Colonic mucosa (tissue), 4 donors: ENCODE measurements at regions not wholly inside any gene's neighbourhood (a gene's known extent, or its start where the extent isn't known, plus 50 kb on each side); places are given as distances from the start of the nearest gene placed in this dataset.

ENCODE experiments used
- DNase-seq: peaks from one replicate; pipeline ENCODE4 v3.0.0-alpha.2; 2020
- H3K27ac ChIP-seq: fragments of 200-600 bp; one replicate; pipeline ENCODE4 v1.8.0; 2021
- H3K27me3 ChIP-seq: fragments of 200-600 bp; one replicate; pipeline ENCODE4 v1.8.0; 2021
- H3K36me3 ChIP-seq: fragments of 200-600 bp; one replicate; pipeline ENCODE4 v1.8.0; 2021
- H3K4me1 ChIP-seq: fragments of 200-600 bp; one replicate; pipeline ENCODE4 v1.8.0; 2021; ENCODE audit warnings: mild to moderate bottlenecking
- H3K4me3 ChIP-seq: fragments of 200-600 bp; one replicate; pipeline ENCODE4 v1.8.0; 2021
- H3K9ac ChIP-seq, 2 donors: one replicate each; pipeline ENCODE4 v1.7.0; 2013; ENCODE audit warnings: control low read depth in 2 of 2, low read depth in 2 of 2, low read length in 2 of 2
- H3K9me3 ChIP-seq: fragments of 200-600 bp; one replicate; pipeline ENCODE4 v1.8.0; 2021
- intact Hi-C: fragments of 100-400 bp; cut with DNase I; formaldehyde crosslinking; loops from one replicate; pipeline ENCODE4 v1.14.1; 2022
- TF ChIP-seq, protein P1 (sequence below): fragments of 200-600 bp; IDR thresholded peaks from one replicate; pipeline ENCODE4 v1.8.0; 2022; ENCODE audit warnings: antibody characterized with exemption, mild to moderate bottlenecking
- donor health status: healthy.
- donor health status: DM: no; HTN: no; CAD: no.
- donor health status: DM: no; HTN: no; CAD: no.

DNA sequence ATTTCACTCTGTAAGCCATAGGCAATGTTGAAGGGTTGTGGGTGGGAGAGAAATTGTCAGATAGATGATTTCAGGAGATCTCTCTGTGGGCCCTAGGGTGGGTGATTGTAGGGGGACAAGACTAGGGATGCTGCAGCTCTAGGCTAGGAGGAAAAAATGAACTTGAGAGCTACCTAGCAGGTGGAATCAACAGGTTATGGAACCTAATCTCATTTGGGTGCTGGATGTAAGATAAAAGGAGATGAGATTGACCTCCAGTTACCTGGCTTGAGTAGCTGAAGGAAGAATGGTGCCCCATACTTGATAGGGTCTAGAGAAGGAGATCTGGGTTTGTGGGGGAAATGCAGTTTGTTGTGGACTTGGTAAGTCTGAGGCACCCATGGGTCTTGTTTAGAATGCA, 396.5 kb downstream of the RRAGC start:
- intact Hi-C loops, result no loop called here
- Histone ChIP-seq H3K9ac (no peak overlapping the region), H3K36me3 (no peaks in the 10 kb centered on the region), H3K27ac (no peak overlapping the region), H3K4me1 (no peaks in the 10 kb centered on the region), H3K27me3 (no peaks in the 10 kb centered on the region), H3K9me3 (no peaks in the 10 kb centered on the region), H3K4me3 (no peak overlapping the region)
- TF ChIP-seq, protein P1, sequence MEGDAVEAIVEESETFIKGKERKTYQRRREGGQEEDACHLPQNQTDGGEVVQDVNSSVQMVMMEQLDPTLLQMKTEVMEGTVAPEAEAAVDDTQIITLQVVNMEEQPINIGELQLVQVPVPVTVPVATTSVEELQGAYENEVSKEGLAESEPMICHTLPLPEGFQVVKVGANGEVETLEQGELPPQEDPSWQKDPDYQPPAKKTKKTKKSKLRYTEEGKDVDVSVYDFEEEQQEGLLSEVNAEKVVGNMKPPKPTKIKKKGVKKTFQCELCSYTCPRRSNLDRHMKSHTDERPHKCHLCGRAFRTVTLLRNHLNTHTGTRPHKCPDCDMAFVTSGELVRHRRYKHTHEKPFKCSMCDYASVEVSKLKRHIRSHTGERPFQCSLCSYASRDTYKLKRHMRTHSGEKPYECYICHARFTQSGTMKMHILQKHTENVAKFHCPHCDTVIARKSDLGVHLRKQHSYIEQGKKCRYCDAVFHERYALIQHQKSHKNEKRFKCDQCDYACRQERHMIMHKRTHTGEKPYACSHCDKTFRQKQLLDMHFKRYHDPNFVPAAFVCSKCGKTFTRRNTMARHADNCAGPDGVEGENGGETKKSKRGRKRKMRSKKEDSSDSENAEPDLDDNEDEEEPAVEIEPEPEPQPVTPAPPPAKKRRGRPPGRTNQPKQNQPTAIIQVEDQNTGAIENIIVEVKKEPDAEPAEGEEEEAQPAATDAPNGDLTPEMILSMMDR, result no peak
- no peak for DNase-seq

- no peak overlapping the region for H3K4me3 ChIP-seq
- no peak overlapping the region for H3K27ac ChIP-seq
- TF ChIP-seq, protein P1, result no peak
- H3K27me3 ChIP-seq, result no peaks in the 10 kb centered on the region
- no peaks in the 10 kb centered on the region for H3K4me1 ChIP-seq
- intact Hi-C loops, result no loop called here
- no peak for DNase-seq
- no peak overlapping the region for H3K9ac ChIP-seq
- no peaks in the 10 kb centered on the region for H3K36me3 ChIP-seq
- no peaks in the 10 kb centered on the region for H3K9me3 ChIP-seq
Measured at GRCh38 chr1:38456531-38456876, 403.1 kb downstream of the RRAGC start.

GRCh38 chr1:38455829-38456530, 403.6 kb downstream of the RRAGC start:
- H3K9me3 ChIP-seq, result no peaks in the 10 kb centered on the region
- TF ChIP-seq, protein P1, result no peak
- H3K4me3 ChIP-seq, result no peak overlapping the region
- no peak for DNase-seq
- H3K4me1 ChIP-seq, result no peaks in the 10 kb centered on the region
- H3K27me3 ChIP-seq, result no peaks in the 10 kb centered on the region
- H3K27ac ChIP-seq, result no peak overlapping the region
- H3K36me3 ChIP-seq, result no peaks in the 10 kb centered on the region
- no peak overlapping the region for H3K9ac ChIP-seq
- intact Hi-C loops, result no loop called here

GRCh38 chr1:38454749-38455441, 404.7 kb downstream of the RRAGC start:
- no peaks in the 10 kb centered on the region for H3K36me3 ChIP-seq
- H3K9me3 ChIP-seq, result no peaks in the 10 kb centered on the region

DNA sequence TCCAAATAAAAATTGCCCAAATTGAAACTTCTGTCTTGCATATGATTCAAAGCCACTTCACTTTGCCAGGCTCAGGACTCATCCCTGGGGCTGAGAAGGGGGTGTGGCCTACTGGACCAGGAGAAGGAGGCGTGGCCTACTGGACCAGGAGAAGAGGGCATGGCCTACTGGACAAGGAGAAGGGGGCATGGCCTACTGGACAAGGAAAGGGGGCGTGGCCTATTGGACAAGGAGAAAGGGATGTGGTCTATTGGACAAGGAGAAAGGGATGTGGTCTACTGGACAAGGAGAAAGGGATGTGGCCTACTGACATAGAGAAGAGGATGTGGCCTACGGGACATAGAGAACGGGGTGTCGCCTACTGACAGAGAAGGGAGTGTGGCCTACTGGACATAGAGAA, 405.3 kb downstream of the RRAGC start:
- no peak for DNase-seq
- Histone ChIP-seq H3K27ac (no peak overlapping the region), H3K4me3 (no peak overlapping the region), H3K27me3 (no peaks in the 10 kb centered on the region), H3K9ac (no peak overlapping the region), H3K4me1 (no peaks in the 10 kb centered on the region), H3K9me3 (no peaks in the 10 kb centered on the region), H3K36me3 (no peaks in the 10 kb centered on the region)
- intact Hi-C loops, result no loop called here
- TF ChIP-seq, protein P1, result no peak

More at GRCh38 chr1:38454749-38455441, 404.7 kb downstream of the RRAGC start:
- TF ChIP-seq, protein P1, result no peak
- no peak overlapping the region for H3K9ac ChIP-seq
- intact Hi-C loops, result no loop called here
- no peaks in the 10 kb centered on the region for H3K4me1 ChIP-seq
- H3K27me3 ChIP-seq, result no peaks in the 10 kb centered on the region
- DNase-seq, result no peak
- no peak overlapping the region for H3K27ac ChIP-seq
- H3K4me3 ChIP-seq, result no peak overlapping the region
